HCT116 (cell line): ENCODE measurements at regions not wholly inside any gene's neighbourhood (a gene's known extent, or its start where the extent isn't known, plus 50 kb on each side); places are given as distances from the start of the nearest gene placed in this dataset.

ENCODE experiments used
- ATAC-seq: fragments of 200-7000 bp; cut with Tn5 transposase; 2 replicates; pipeline ENCODE4 v1.9.1; 2020; ENCODE audit warnings: mild to moderate bottlenecking, moderate library complexity
- BruUV-seq: library from RNA; stranded (reverse); fragments of 400-500 nt; replicated peaks from 2 replicates; lab custom pipeline; 2021; lab: Mats Ljungman, UMichigan
- CTCF ChIA-PET: fragments of 300-600 bp; sonication (Branson Sonifier 250); formaldehyde crosslinking; loops from one replicate; lab custom pipeline; 2021; ENCODE audit warnings: antibody characterized with exemption; lab: Charles Lee
- POLR2A ChIA-PET: fragments of 300-600, 350-600 bp; sonication (Branson Sonifier 250); formaldehyde crosslinking; loops from one replicate; lab custom pipeline; 2021; ENCODE audit warnings: antibody characterized with exemption; lab: Charles Lee
- RAD21 ChIA-PET, 2 experiments: fragments of 300-600 bp; sonication (Branson Sonifier 250); formaldehyde crosslinking; loops; one replicate each; lab custom pipeline; 2023; ENCODE audit warnings: low total read pairs in 2 of 2; ENCODE audit not compliant: uncharacterized antibody in 2 of 2, unreplicated experiment in 2 of 2, low non-redundant PET in 1 of 2; lab: Charles Lee
- DNase-seq: peaks from one replicate; pipeline ENCODE4 v3.0.0-alpha.2; 2010; ENCODE audit warnings: low read depth, low spot score
- H2AFZ ChIP-seq: fragments of 200-600 bp; shearing (Covaris generic), sonication (generic); 2 replicates; pipeline ENCODE4 v1.6.1; 2017; ENCODE audit warnings: low read depth, mixed run types, mixed read lengths, antibody characterized with exemption, low read length; ENCODE audit not compliant: poor library complexity, severe bottlenecking
- H3K27ac ChIP-seq: 2 replicates; pipeline ENCODE4 v1.5.1; 2012; ENCODE audit warnings: low read depth, low read length
- H3K27me3 ChIP-seq: fragments of 200-600 bp; sonication (generic); 2 replicates; pipeline ENCODE4 v1.6.1; 2016; ENCODE audit warnings: mixed run types, low read length, mixed read lengths; ENCODE audit not compliant: insufficient read depth
- H3K36me3 ChIP-seq, 2 experiments: fragments of 200-500 bp in 1 of 2; fragments of 200-600 bp in 1 of 2; sonication (Bioruptor generic) in 1 of 2; sonication (generic) in 1 of 2; 2 replicates each; pipeline versions ENCODE4 v1.5.1 to v1.6.1; 2014 to 2016; ENCODE audit warnings: low read length in 2 of 2, inconsistent platforms in 1 of 2, mixed read lengths in 1 of 2, mixed run types in 1 of 2; ENCODE audit not compliant: insufficient read depth in 2 of 2, control insufficient read depth in 1 of 2
- H3K4me1 ChIP-seq, 2 experiments: fragments of 200-600 bp in 1 of 2; sonication (generic) in 1 of 2; 2 replicates each; pipeline versions ENCODE4 v1.5.1 to v1.6.1; 2012 to 2017; ENCODE audit warnings: low read length in 2 of 2, inconsistent platforms in 1 of 2, mild to moderate bottlenecking in 1 of 2, mixed read lengths in 1 of 2, mixed run types in 1 of 2, moderate library complexity in 1 of 2; ENCODE audit not compliant: insufficient read depth in 2 of 2, control insufficient read depth in 1 of 2
- H3K4me2 ChIP-seq: fragments of 200-600 bp; sonication (generic); 2 replicates; pipeline ENCODE4 v1.6.1; 2017; ENCODE audit warnings: mixed run types, low read length, mixed read lengths
- H3K4me3 ChIP-seq, 2 experiments: fragments of 200-600 bp in 1 of 2; sonication (generic) in 1 of 2; replicated peaks in 1 of 2; 2 replicates each; pipeline ENCODE4 v1.5.1; 2011 to 2016; ENCODE audit warnings: low read length in 2 of 2, control low read depth in 1 of 2, low read depth in 1 of 2, mild to moderate bottlenecking in 1 of 2, mixed read lengths in 1 of 2, mixed run types in 1 of 2
- H3K79me2 ChIP-seq: fragments of 200-600 bp; sonication (generic); 2 replicates; pipeline ENCODE4 v1.6.1; 2017; ENCODE audit warnings: mild to moderate bottlenecking, mixed run types, low read length, moderate library complexity, mixed read lengths; ENCODE audit not compliant: insufficient read depth
- H3K9ac ChIP-seq: fragments of 200-600 bp; sonication (generic); 2 replicates; pipeline ENCODE4 v1.6.1; 2016; ENCODE audit warnings: low read length, mixed read lengths
- H3K9me2 ChIP-seq: fragments of 200-600 bp; sonication (generic), shearing (Covaris generic); 2 replicates; pipeline ENCODE4 v1.6.1; 2017; ENCODE audit warnings: mixed run types, mild to moderate bottlenecking, moderate library complexity; ENCODE audit not compliant: insufficient read depth
- H3K9me3 ChIP-seq, 2 experiments: fragments of 200-500 bp in 1 of 2; fragments of 200-600 bp in 1 of 2; sonication (Bioruptor generic) in 1 of 2; sonication (generic) in 1 of 2; 2 replicates each; pipeline ENCODE4 v1.6.1; 2014 to 2017; ENCODE audit warnings: low read length in 2 of 2, mixed read lengths in 2 of 2, inconsistent platforms in 1 of 2, low read depth in 1 of 2, mild to moderate bottlenecking in 1 of 2, mixed run types in 1 of 2, moderate library complexity in 1 of 2; ENCODE audit not compliant: control insufficient read depth in 1 of 2, insufficient read depth in 1 of 2
- H4K20me1 ChIP-seq: fragments of 200-600 bp; sonication (generic), shearing (Covaris generic); 2 replicates; pipeline ENCODE4 v1.6.1; 2017; ENCODE audit warnings: mixed run types, mild to moderate bottlenecking, moderate library complexity; ENCODE audit not compliant: insufficient read depth
- CBX3 ChIP-seq: IDR thresholded peaks from 2 replicates; pipeline ENCODE4 v1.6.1; 2012; ENCODE audit warnings: low read depth
- CEBPB ChIP-seq: IDR thresholded peaks from 2 replicates; pipeline ENCODE4 v1.6.1; 2012; ENCODE audit warnings: low read depth
- EGR1 ChIP-seq: IDR thresholded peaks from 2 replicates; pipeline ENCODE4 v1.6.1; 2012; ENCODE audit warnings: low read depth
- ELF1 ChIP-seq: IDR thresholded peaks from 2 replicates; pipeline ENCODE4 v1.6.1; 2012; ENCODE audit warnings: low read depth, borderline replicate concordance
- EZH2phosphoT487 ChIP-seq: fragments of 200-600 bp; IDR thresholded peaks from 2 replicates; pipeline ENCODE4 v1.6.1; 2018; ENCODE audit warnings: antibody characterized with exemption, borderline replicate concordance
- FOSL1 ChIP-seq: IDR thresholded peaks from 2 replicates; pipeline ENCODE4 v1.6.1; 2012; ENCODE audit warnings: low read depth
- JUND ChIP-seq: IDR thresholded peaks from 2 replicates; pipeline ENCODE4 v1.6.1; 2012
- POLR2A ChIP-seq: IDR thresholded peaks from 2 replicates; pipeline ENCODE4 v1.7.0; 2011; ENCODE audit warnings: borderline replicate concordance; ENCODE audit not compliant: insufficient read depth, insufficient read length; ENCODE audit errors: extremely low read depth
- POLR2AphosphoS5 ChIP-seq: IDR thresholded peaks from 2 replicates; pipeline ENCODE4 v1.6.1; 2011; ENCODE audit warnings: mild to moderate bottlenecking, low read depth, low read length, moderate library complexity
- RAD21 ChIP-seq: IDR thresholded peaks from 2 replicates; pipeline ENCODE4 v1.6.1; 2012; ENCODE audit warnings: low read depth, mild to moderate bottlenecking
- SIN3A ChIP-seq: IDR thresholded peaks from 2 replicates; pipeline ENCODE4 v1.6.1; 2012; ENCODE audit warnings: low read depth
- SP1 ChIP-seq: IDR thresholded peaks from 2 replicates; pipeline ENCODE4 v1.6.1; 2012; ENCODE audit warnings: low read depth
- ZFX ChIP-seq: fragments of 450-650 bp; IDR thresholded peaks from 2 replicates; pipeline ENCODE4 v1.6.1; 2017
- intact Hi-C: fragments of 100-400 bp; cut with micrococcal nuclease; formaldehyde crosslinking; loops from 2 replicates; pipeline ENCODE4 v1.10.0; 2022
- TF ChIP-seq, protein P1 (sequence below): IDR thresholded peaks from 2 replicates; pipeline ENCODE4 v1.6.1; 2012
- TF ChIP-seq, protein P2 (sequence below), 3 experiments: fragments of 200-600 bp in 1 of 3; sonication (generic) in 1 of 3; IDR thresholded peaks in 2 of 3; conservative IDR thresholded peaks in 1 of 3; 2 replicates each; pipeline ENCODE4 v1.5.1; 2012 to 2017; ENCODE audit warnings: low read depth in 2 of 3, low read length in 2 of 3, antibody characterized with exemption in 1 of 3, borderline replicate concordance in 1 of 3, control low read depth in 1 of 3, mild to moderate bottlenecking in 1 of 3, mixed read lengths in 1 of 3, mixed run types in 1 of 3, moderate library complexity in 1 of 3; ENCODE audit not compliant: insufficient read depth in 1 of 3
- TF ChIP-seq, protein P3 (sequence below): IDR thresholded peaks from 2 replicates; pipeline ENCODE4 v1.6.1; 2012
- TF ChIP-seq, protein P4 (sequence below): IDR thresholded peaks from 2 replicates; pipeline ENCODE4 v1.6.1; 2011; ENCODE audit warnings: mild to moderate bottlenecking, low read length, moderate library complexity; ENCODE audit not compliant: insufficient replicate concordance; ENCODE audit errors: extremely low read depth

DNA sequence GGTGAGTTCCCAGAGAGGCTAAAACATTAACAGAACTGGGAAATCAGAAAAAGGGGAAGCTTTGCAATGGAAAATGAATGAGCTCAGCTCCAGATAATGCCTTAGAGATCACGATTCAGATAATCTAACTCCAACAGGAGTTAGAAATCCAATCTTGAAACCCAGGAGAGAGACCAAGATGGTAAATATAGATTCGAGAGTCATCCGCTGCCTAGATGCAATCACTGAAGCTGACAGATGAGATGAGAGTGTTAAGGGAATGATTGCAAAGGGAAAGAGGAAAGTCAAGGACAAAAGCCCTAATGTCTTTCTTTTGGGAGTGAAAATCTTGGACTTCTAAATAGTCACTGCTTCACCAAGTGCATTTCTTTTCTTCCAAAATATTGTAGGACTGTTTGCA lies 722.0 kb downstream of the EPHA4 start:
- BruUV-seq: no TSS peak
- ChIA-PET CTCF (interaction anchor here (1.3 kb wide), 1 partner anchor 8 kb away, joined by 3 read pairs; no protein-coding TSS in a partner anchor), POLR2A (no interaction called here), RAD21 (no interaction called here)
- Histone ChIP-seq H3K36me3 (no peaks in the 10 kb centered on the region), H3K27ac (no peak overlapping the region), H3K27me3 (no peaks in the 10 kb centered on the region), H3K9ac (no peak overlapping the region), H3K9me2 (no peaks in the 10 kb centered on the region), H4K20me1 (no peaks in the 10 kb centered on the region), H2AFZ (no peak overlapping the region), H3K4me1 (peaks cover 0 to 7% of the 10 kb centered on the region in 2 experiments; a peak in 2 of 4 replicates), H3K4me2 (no peak overlapping the region), H3K4me3 (no peak overlapping the region), H3K79me2 (no peaks in the 10 kb centered on the region), H3K9me3 (no peaks in the 10 kb centered on the region)
- intact Hi-C loops: no loop called here
- ATAC-seq: no peak
- no peak for DNase-seq
- TF ChIP-seq, protein P1, sequence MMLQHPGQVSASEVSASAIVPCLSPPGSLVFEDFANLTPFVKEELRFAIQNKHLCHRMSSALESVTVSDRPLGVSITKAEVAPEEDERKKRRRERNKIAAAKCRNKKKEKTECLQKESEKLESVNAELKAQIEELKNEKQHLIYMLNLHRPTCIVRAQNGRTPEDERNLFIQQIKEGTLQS: no peak
- TF ChIP-seq, protein P2, sequence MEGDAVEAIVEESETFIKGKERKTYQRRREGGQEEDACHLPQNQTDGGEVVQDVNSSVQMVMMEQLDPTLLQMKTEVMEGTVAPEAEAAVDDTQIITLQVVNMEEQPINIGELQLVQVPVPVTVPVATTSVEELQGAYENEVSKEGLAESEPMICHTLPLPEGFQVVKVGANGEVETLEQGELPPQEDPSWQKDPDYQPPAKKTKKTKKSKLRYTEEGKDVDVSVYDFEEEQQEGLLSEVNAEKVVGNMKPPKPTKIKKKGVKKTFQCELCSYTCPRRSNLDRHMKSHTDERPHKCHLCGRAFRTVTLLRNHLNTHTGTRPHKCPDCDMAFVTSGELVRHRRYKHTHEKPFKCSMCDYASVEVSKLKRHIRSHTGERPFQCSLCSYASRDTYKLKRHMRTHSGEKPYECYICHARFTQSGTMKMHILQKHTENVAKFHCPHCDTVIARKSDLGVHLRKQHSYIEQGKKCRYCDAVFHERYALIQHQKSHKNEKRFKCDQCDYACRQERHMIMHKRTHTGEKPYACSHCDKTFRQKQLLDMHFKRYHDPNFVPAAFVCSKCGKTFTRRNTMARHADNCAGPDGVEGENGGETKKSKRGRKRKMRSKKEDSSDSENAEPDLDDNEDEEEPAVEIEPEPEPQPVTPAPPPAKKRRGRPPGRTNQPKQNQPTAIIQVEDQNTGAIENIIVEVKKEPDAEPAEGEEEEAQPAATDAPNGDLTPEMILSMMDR (IDR thresholded peaks at IDR 0.05 in 2 of 3, conservative IDR thresholded peaks at IDR 0.05 in 1 of 3; ENCODE audit: borderline replicate concordance in 1 of 3, insufficient read depth in 1 of 3, low read depth in 2 of 3, low read length in 2 of 3): no peak
- TF ChIP-seq ELF1 (no peak), JUND (no peak)

DNA sequence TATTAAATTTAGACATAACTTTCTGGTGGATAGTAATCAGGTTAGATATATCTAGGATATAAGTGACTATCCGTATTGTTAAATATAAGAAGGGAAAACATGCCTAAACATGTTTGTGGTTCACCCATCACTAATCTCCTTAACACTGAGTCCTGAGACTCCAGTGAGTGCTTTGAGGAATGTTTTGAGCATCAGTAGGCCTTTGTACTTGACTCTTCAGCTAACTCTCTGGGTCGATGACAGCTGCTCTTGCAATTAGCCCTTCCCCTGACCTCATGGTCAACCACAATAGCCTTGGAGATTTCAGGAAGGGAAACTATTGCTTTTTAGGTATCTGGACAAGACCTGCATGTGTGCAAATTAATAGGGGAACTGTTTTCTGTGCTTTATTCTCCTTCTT lies 716.8 kb downstream of the EPHA4 start:
- Histone ChIP-seq H3K4me1 (no peaks in the 10 kb centered on the region), H3K36me3 (no peaks in the 10 kb centered on the region), H3K9ac (no peak overlapping the region), H3K27me3 (no peaks in the 10 kb centered on the region), H3K9me3 (no peaks in the 10 kb centered on the region), H3K4me2 (no peak overlapping the region), H3K79me2 (no peaks in the 10 kb centered on the region), H4K20me1 (no peaks in the 10 kb centered on the region), H2AFZ (no peak overlapping the region)
- ATAC-seq: no peak
- RAD21 ChIA-PET: no interaction called here
- BruUV-seq: no TSS peak
- no peak for DNase-seq
- POLR2A ChIA-PET: no interaction called here
- CTCF ChIA-PET: no interaction called here
- TF ChIP-seq POLR2A (no peak), CEBPB (no peak), FOSL1 (no peak), ZFX (no peak), EZH2phosphoT487 (no peak), POLR2AphosphoS5 (no peak), SP1 (no peak), EGR1 (no peak), RAD21 (no peak), CBX3 (no peak), SIN3A (no peak)
- TF ChIP-seq, protein P3, sequence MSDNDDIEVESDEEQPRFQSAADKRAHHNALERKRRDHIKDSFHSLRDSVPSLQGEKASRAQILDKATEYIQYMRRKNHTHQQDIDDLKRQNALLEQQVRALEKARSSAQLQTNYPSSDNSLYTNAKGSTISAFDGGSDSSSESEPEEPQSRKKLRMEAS: no peak
- TF ChIP-seq, protein P1: no peak
- TF ChIP-seq, protein P4, sequence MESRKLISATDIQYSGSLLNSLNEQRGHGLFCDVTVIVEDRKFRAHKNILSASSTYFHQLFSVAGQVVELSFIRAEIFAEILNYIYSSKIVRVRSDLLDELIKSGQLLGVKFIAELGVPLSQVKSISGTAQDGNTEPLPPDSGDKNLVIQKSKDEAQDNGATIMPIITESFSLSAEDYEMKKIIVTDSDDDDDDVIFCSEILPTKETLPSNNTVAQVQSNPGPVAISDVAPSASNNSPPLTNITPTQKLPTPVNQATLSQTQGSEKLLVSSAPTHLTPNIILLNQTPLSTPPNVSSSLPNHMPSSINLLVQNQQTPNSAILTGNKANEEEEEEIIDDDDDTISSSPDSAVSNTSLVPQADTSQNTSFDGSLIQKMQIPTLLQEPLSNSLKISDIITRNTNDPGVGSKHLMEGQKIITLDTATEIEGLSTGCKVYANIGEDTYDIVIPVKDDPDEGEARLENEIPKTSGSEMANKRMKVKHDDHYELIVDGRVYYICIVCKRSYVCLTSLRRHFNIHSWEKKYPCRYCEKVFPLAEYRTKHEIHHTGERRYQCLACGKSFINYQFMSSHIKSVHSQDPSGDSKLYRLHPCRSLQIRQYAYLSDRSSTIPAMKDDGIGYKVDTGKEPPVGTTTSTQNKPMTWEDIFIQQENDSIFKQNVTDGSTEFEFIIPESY: no peak
- TF ChIP-seq, all 23 proteins: peak for 0
- Histone ChIP-seq H3K9me2 (no peaks in the 10 kb centered on the region), H3K27ac (no peak overlapping the region), H3K4me3 (no peak overlapping the region)
- intact Hi-C loops: no loop called here
